ENCODE measurements at regions not wholly inside any gene's neighbourhood (a gene's known extent, or its start where the extent isn't known, plus 50 kb on each side); places are given as distances from the start of the nearest gene placed in this dataset.
A peak's percentile ranks its signal among the peaks of the same experiment; 100 is the strongest.

- Mint-ChIP-seq H3K27me3 (ENCODE audit: low read depth) (no peaks in the 10 kb centered on the region), H3K27ac (no peak overlapping the region), H3K9me3 (no peaks in the 10 kb centered on the region), H3K36me3 (no peaks in the 10 kb centered on the region), H3K4me3 (no peak overlapping the region), H3K4me1 (peaks cover 31% of the 10 kb centered on the region)
- TF ChIP-seq, protein P1, sequence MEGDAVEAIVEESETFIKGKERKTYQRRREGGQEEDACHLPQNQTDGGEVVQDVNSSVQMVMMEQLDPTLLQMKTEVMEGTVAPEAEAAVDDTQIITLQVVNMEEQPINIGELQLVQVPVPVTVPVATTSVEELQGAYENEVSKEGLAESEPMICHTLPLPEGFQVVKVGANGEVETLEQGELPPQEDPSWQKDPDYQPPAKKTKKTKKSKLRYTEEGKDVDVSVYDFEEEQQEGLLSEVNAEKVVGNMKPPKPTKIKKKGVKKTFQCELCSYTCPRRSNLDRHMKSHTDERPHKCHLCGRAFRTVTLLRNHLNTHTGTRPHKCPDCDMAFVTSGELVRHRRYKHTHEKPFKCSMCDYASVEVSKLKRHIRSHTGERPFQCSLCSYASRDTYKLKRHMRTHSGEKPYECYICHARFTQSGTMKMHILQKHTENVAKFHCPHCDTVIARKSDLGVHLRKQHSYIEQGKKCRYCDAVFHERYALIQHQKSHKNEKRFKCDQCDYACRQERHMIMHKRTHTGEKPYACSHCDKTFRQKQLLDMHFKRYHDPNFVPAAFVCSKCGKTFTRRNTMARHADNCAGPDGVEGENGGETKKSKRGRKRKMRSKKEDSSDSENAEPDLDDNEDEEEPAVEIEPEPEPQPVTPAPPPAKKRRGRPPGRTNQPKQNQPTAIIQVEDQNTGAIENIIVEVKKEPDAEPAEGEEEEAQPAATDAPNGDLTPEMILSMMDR (IDR thresholded peaks at IDR 0.05; ENCODE audit: unreplicated experiment) = no peak
- no peak for DNase-seq (ENCODE audit: low spot score in 2 of 2, unreplicated experiment in 2 of 2)
Observed at GRCh38 chr13:99053636-99054233, 75.9 kb upstream of the DOCK9 start.

- Mint-ChIP-seq H3K27me3 (ENCODE audit: low read depth) (no peaks in the 10 kb centered on the region), H3K4me3 (no peak overlapping the region), H3K9me3 (no peaks in the 10 kb centered on the region), H3K27ac (peak overlapping the region; percentile 73), H3K4me1 (peaks cover 23% of the 10 kb centered on the region), H3K36me3 (no peaks in the 10 kb centered on the region)
- no peak for DNase-seq (ENCODE audit: low spot score in 2 of 2, unreplicated experiment in 2 of 2)
- TF ChIP-seq, protein P1 (IDR thresholded peaks at IDR 0.05; ENCODE audit: unreplicated experiment) = no peak
Observed at GRCh38 chr13:99055281-99055680, 77.4 kb upstream of the DOCK9 start.

- Mint-ChIP-seq H3K9me3 (no peaks in the 10 kb centered on the region), H3K4me3 (no peak overlapping the region), H3K27me3 (ENCODE audit: low read depth) (no peaks in the 10 kb centered on the region), H3K27ac (no peak overlapping the region), H3K36me3 (no peaks in the 10 kb centered on the region), H3K4me1 (peaks cover 27% of the 10 kb centered on the region)
- DNase-seq (ENCODE audit: low spot score in 2 of 2, unreplicated experiment in 2 of 2) = no peak
- TF ChIP-seq, protein P1 (IDR thresholded peaks at IDR 0.05; ENCODE audit: unreplicated experiment) = no peak
Observed at GRCh38 chr13:99055735-99056134, 77.9 kb upstream of the DOCK9 start.

DNA sequence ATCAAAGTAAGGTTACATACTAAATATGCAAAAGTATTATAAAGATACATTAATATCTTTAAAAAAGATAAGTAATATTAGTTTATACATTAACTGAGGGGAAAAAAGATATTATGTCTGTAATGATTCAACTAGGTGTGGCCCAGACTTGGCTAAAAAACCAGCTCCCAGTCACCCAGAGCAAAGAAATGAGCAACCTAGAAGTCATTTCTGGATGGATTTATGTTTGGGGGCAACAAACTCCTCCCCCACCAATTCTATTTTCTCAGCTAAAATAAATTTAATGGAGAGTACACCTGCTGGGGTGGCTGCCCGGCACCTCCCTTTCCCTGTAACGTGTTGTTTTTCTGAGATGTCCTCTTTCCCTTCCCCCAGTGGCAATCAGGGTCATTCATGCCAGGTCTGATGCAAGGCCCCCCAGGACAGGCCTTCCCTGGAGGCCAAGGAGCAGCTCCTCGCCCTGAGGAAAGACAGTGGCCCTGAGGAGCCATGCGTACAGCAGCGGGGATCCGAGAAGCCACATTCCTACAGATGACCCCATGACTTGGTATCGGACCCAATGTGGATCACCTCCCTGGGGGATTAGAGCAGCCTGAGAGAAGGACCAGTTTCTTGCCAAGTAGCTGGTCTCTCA is 78.6 kb upstream of the DOCK9 start:
- Mint-ChIP-seq H3K27ac (peak overlapping the region; percentile 59), H3K4me3 (no peak overlapping the region), H3K27me3 (ENCODE audit: low read depth) (no peaks in the 10 kb centered on the region), H3K36me3 (no peaks in the 10 kb centered on the region), H3K9me3 (no peaks in the 10 kb centered on the region), H3K4me1 (peaks cover 34% of the 10 kb centered on the region)
- DNase-seq (ENCODE audit: low spot score in 2 of 2, unreplicated experiment in 2 of 2) = no peak
- TF ChIP-seq, protein P1 (IDR thresholded peaks at IDR 0.05; ENCODE audit: unreplicated experiment) = no peak

GRCh38 chr13:99057310-99057975 is 79.6 kb upstream of the DOCK9 start:
- no peaks in the 10 kb centered on the region for H3K9me3 Mint-ChIP-seq
- peaks cover 42% of the 10 kb centered on the region for H3K4me1 Mint-ChIP-seq

More at GRCh38 chr13:99057310-99057975, 79.6 kb upstream of the DOCK9 start:
- TF ChIP-seq, protein P1 (IDR thresholded peaks at IDR 0.05; ENCODE audit: unreplicated experiment) = no peak
- Mint-ChIP-seq H3K36me3 (no peaks in the 10 kb centered on the region), H3K27ac (no peak overlapping the region), H3K27me3 (ENCODE audit: low read depth) (no peaks in the 10 kb centered on the region), H3K4me3 (no peak overlapping the region)
- DNase-seq (ENCODE audit: low spot score in 2 of 2, unreplicated experiment in 2 of 2) = no peak

Data from mesothelial cell of epicardium (in vitro differentiated cells).